Dermis blood vessel endothelial cell (primary cell): ENCODE measurements at regions not wholly inside any gene's neighbourhood (a gene's known extent, or its start where the extent isn't known, plus 50 kb on each side); places are given as distances from the start of the nearest gene placed in this dataset.
"Not testable (repeated sequence)": the region's sequence is repeated elsewhere in the genome, so short reads cannot be mapped to it uniquely, and the experiment has no call there.

Experiments
- DNase-seq: peaks from one replicate; pipeline ENCODE4 v3.0.0; 2010

DNA sequence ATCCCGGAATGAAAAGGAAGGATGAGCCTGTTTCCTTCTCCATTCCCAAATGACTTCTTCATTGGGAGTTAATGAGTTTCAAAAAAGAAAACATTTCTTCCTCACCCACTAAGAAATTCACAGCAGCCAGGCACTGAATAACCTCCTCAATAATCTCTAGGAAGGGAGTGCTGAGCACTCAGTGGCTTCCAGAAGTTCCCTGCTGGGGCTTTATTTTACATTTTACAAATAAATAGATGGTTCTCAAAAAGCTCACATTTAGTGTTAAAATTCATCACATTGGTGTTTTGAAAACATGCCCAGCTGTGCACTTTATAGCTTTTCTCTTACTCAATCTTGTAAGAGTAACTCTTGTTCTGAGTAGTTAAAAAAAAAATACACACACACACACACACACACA, 148.9 kb upstream of the PFKP start:
- DNase-seq = no peak

DNA sequence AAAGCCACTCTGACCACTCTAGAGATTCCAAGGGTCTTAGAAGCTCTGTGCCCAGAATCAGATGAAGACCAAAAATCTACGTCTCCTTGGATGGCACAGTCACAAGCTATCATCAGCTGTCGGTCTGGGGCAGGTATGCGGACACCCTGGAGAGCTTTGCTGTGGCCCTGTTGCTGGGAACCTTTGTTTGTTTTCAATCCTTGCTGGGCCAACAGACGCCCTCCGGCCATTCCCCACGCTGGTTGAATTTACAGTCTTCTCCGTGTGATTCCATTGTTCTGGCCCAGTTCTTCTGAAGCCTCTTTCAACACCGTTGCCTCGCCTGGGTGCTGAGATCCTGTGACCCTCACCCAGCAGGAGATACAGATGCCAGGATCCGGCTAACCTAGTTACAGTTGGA, 149.4 kb upstream of the PFKP start:
- no peak for DNase-seq

DNA sequence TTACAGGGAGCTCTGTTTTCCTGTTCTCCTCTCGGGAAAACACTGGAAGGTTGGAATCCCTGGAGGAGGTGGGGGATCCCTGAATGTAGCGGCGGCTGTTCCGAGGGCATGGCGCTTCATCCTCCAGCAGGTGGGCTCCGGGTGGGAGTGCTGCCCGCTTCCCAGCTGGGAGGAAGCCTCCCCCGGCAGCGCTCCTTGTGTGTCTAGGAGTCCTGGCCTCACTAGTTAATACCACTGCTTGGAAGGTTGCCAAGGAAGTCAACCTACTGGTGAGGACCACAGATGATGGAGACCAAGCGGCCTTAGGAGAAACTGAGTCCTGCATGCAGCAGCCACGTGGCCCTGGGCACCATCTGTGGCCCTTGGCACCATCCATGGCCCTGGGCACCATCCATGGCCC, 151.9 kb upstream of the PFKP start:
- DNase-seq = no peak

- DNase-seq = peak; percentile 31
Observed at GRCh38 chr10:2914741-2915140, 152.6 kb upstream of the PFKP start.

DNA sequence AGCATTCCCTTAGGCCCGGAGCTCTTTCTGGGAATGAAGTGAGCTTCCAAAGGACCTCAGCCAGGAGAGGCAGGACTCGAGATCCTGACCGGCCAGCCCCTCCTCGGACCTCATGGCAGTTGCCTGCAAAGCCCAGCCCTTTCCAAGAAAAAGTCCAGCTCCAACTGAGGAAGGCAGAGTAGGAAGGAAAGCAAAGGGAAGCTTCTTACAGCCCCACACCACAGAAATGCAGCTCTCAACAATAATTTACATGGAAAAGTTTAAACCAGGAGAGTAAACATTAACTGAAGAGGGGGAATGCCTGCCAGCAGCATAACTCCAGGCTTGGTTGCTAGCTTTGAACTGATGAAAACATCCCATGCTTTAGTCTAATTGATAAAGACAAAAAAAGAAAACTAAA, 153.9 kb upstream of the PFKP start:
- DNase-seq = no peak

GRCh38 chr10:2910656-2911055, 156.7 kb upstream of the PFKP start:
- no peak for DNase-seq

- no peak for DNase-seq
Observed at GRCh38 chr10:2909921-2910320, 157.4 kb upstream of the PFKP start.

- no peak for DNase-seq
Observed at GRCh38 chr10:2908851-2909630, 158.3 kb upstream of the PFKP start.

GRCh38 chr10:2906974-2907373, 160.4 kb upstream of the PFKP start:
- DNase-seq = no peak

DNA sequence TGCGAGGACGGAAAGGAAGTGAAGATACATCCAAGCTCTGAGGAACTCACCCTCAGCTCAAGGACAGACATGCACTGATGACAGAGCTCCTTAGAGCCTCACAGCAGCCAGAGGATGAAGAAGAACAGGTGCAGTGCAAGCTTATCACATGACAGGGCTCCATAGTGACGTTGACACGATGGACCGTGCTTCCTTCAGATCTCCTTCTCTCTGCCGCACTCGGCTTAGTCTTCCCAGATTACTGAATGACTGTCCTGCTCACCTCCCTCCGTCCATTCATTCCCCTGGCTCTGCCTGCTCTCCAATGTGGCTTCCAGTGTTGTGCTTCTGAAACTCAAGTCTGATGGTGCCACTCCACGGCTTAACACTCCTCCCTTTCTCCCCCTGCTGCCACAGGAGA, 161.5 kb upstream of the PFKP start:
- DNase-seq = no peak

GRCh38 chr10:2900530-2900929, 166.8 kb upstream of the PFKP start:
- no peak for DNase-seq

- DNase-seq = no peak
Observed at GRCh38 chr10:2899246-2899951, 167.9 kb upstream of the PFKP start.

- no peak for DNase-seq
Observed at GRCh38 chr10:2898509-2898860, 168.9 kb upstream of the PFKP start.

- DNase-seq = peak; percentile 94
Observed at GRCh38 chr10:2897619-2898508, 169.5 kb upstream of the PFKP start.

DNA sequence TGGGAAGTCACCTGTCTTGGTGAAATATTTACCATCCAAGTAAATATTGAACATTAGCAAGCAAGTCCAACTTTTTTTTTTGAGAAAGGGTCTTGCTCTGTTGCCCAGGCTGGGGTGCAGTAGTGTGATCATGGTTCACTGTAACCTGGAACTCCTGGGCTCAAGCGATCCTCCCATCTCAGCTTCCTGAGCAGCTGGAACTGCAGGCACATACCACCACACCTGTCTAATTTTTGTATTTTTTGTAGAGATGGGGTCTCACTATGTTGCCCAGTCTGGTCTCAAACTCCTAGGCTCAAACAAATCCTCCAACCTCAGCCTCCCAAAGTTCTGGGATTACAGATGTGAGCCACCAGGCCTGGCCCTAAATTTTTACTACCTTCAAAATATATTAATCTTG, 171.0 kb upstream of the PFKP start:
- not testable (repeated sequence) for DNase-seq

GRCh38 chr10:2895594-2896196, 171.7 kb upstream of the PFKP start:
- DNase-seq = no peak

GRCh38 chr10:2893991-2894390, 173.4 kb upstream of the PFKP start:
- no peak for DNase-seq

DNA sequence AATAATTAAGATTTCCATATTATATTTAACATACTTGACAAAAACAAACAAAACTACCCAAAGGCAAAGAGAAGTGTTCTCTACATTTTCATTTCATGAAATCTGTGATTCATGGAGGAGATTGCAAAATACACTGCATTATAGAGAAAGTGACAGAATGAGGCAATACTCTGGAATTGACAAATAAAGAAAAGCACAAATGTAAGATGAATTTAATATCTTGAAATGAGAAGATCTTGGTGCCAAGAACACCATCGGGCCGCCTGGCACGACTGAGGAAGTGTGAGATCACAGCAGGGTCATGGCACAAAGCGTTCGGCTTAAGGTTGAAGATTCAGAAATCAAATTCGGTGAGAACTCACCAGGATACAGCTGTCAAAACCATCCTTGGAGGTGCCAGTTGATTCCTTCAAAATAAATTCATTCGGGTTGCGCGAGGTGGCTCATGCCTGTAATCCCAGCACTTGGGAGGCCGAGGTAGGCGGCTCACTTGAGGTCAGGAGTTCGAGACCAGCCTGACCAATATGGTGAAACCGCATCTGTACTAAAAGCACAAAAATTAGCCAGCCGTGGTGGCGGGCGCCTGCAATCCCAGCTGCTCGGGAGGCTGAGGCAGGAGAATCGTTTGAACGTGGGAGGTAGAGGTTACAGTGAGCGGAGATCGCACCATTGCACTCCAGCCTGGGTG, 174.0 kb upstream of the PFKP start:
- DNase-seq = no peak

DNA sequence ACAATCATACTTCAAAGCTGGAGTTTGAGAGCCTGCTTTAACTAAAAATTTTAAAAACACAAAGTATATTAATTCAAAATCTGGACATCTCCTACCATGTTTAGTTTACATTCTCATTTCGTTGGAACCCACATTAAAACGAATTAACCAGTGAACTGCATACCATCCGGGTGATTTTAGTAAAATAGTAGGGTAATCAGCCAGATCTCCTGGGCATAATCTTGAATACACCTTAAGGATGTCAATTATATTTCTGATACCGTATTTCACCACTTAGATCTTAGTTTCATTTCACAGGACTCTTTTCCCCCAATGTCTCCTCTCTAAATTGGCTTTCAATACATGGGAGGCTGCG, 175.6 kb upstream of the PFKP start:
- no peak for DNase-seq

DNA sequence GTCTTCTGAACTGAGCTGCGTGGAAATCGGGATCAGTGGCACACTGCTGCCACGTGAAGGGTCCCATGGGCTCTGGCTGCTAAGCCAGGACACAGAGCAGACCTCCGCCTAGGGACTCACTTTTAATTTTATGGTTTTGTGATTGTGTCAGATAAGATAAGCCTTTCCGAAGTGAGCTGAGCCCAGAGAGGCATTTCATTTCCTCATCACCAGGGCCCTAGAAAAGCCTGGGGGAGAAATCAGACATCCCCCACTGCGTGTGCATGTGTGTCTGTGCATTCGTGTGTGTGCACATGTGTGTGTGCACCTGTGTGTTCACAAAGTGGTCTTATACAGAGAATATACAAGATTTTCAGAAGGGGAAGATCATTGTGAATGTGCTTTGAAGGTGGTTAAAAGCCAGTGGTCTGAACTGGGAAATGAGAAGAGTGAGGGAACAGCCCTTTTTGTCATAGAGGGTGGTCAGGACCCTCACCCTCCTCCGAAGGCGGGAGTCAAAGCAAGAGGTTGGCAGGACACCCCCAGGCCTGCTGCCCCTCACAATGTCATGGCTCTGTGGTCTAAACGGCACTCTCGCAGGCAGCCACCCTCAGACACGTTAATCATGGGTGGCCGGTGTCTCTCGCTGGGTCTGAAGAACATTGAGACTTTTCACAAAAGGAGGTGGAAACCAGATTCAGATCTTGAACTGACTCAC, 176.1 kb upstream of the PFKP start:
- no peak for DNase-seq

DNA sequence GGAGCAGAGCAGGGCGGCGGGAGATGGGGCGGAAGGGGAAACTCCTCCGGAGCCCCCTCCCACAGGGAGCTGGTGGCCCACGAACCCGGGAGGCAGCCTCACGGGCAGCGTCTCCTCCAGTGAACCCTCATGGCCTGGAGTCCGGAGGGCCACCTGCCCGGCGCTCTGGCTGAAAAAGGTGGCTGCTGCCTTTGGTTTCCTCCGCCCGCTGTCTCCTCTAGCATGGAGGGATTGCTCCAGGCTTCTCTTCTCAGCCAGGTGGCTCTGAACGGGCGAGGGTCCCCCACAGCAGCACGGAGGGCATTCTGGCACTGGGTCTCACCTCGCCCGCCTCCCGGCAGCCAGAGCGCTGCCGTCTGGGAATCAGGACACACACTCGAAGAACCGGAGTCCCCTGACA, 177.3 kb upstream of the PFKP start:
- no peak for DNase-seq
